Prostate gland (tissue), 2 donors: ENCODE measurements at regions not wholly inside any gene's neighbourhood (a gene's known extent, or its start where the extent isn't known, plus 50 kb on each side); places are given as distances from the start of the nearest gene placed in this dataset.

Source experiments
- CTCF ChIP-seq, 4 experiments: fragments of 200-600 bp in 2 of 4; fragments of 450-650 bp in 2 of 4; sonication (generic) in 2 of 4; IDR thresholded peaks; 1 replicate in 3 of 4; 2 replicates in 1 of 4; pipeline ENCODE4 v1.5.1; 2016 to 2019; ENCODE audit warnings: antibody characterized with exemption in 4 of 4, mild to moderate bottlenecking in 2 of 4, moderate library complexity in 2 of 4
- POLR2A ChIP-seq: fragments of 450-650 bp; IDR thresholded peaks from one replicate; pipeline ENCODE4 v1.6.1; 2016; ENCODE audit warnings: antibody characterized with exemption, mild to moderate bottlenecking
- POLR2AphosphoS5 ChIP-seq: sonication (generic); formaldehyde crosslinking; IDR thresholded peaks from one replicate; pipeline ENCODE4 v1.6.1; 2017; ENCODE audit warnings: antibody characterized with exemption

- TF ChIP-seq POLR2AphosphoS5: no peak
- TF ChIP-seq CTCF (IDR thresholded peaks at IDR 0.05): peak in 2 of 4 experiments; percentile 44 to 49
- no peak for TF ChIP-seq POLR2A
Measured at GRCh38 chr18:70491734-70492348, 203.0 kb downstream of the SOCS6 start.
